Upper lobe of left lung (tissue), 4 donors: ENCODE measurements at regions not wholly inside any gene's neighbourhood (a gene's known extent, or its start where the extent isn't known, plus 50 kb on each side); places are given as distances from the start of the nearest gene placed in this dataset.

Experiments used
- POLR2A ChIP-seq, 4 donors: fragments of 450-650 bp; IDR thresholded peaks; one replicate each; pipeline ENCODE4 v1.5.1; 2016 to 2017; ENCODE audit warnings: antibody characterized with exemption in 4 of 4, mild to moderate bottlenecking in 2 of 4
- POLR2AphosphoS5 ChIP-seq, 2 donors: sonication (generic); formaldehyde crosslinking; IDR thresholded peaks; one replicate each; pipeline ENCODE4 v1.5.1; 2017; ENCODE audit warnings: antibody characterized with exemption in 2 of 2
- TF ChIP-seq, protein P1 (sequence below), 6 experiments: fragments of 450-650 bp in 4 of 6; fragments of 200-600 bp in 2 of 6; sonication (generic) in 2 of 6; IDR thresholded peaks; one replicate each; pipeline ENCODE4 v1.5.1; 2016 to 2019; ENCODE audit warnings: antibody characterized with exemption in 6 of 6

DNA sequence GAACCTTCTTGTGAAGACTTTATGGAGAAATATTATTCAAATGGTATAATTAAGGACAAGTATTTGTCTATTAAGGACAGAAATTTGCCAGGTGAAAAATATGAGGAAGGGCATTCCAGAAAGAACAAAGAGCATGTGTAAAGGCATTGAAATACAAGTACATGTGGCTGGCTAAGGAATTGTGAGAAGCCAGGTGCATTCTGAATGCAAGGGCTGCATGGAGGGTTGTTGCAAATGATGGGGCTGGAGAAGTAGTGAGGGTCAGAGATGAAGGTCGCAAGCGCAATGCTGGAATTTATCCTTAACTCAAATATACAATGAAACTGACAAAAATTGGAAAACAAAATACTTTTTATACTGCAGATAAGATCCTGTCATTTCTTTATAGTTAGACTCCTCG, 437.7 kb downstream of the ADAMTS20 start:
- TF ChIP-seq, protein P1, sequence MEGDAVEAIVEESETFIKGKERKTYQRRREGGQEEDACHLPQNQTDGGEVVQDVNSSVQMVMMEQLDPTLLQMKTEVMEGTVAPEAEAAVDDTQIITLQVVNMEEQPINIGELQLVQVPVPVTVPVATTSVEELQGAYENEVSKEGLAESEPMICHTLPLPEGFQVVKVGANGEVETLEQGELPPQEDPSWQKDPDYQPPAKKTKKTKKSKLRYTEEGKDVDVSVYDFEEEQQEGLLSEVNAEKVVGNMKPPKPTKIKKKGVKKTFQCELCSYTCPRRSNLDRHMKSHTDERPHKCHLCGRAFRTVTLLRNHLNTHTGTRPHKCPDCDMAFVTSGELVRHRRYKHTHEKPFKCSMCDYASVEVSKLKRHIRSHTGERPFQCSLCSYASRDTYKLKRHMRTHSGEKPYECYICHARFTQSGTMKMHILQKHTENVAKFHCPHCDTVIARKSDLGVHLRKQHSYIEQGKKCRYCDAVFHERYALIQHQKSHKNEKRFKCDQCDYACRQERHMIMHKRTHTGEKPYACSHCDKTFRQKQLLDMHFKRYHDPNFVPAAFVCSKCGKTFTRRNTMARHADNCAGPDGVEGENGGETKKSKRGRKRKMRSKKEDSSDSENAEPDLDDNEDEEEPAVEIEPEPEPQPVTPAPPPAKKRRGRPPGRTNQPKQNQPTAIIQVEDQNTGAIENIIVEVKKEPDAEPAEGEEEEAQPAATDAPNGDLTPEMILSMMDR (IDR thresholded peaks at IDR 0.05): no peak
- no peak for TF ChIP-seq POLR2A (IDR thresholded peaks at IDR 0.05)
- TF ChIP-seq POLR2AphosphoS5 (IDR thresholded peaks at IDR 0.05): no peak
